ENCODE measurements at regions not wholly inside any gene's neighbourhood (a gene's known extent, or its start where the extent isn't known, plus 50 kb on each side); places are given as distances from the start of the nearest gene placed in this dataset.

- FAIRE-seq, result no peak
Observed at GRCh38 chr10:126838316-126838715, 66.9 kb upstream of the DOCK1 start.

GRCh38 chr10:126839094-126839761 is 66.0 kb upstream of the DOCK1 start:
- H3K4me2 ChIP-seq (ENCODE audit: low read length), result no peak overlapping the region
- no peak overlapping the region for H3K27ac Mint-ChIP-seq (ENCODE audit: unreplicated experiment)
- FAIRE-seq (no peak), DNase-seq (ENCODE audit: low read depth) (no peak)
- no peak overlapping the region for H3K4me3 ChIP-seq (ENCODE audit: insufficient read depth, low read depth, low read length)
- no peaks in the 10 kb centered on the region for H3K9me3 ChIP-seq (ENCODE audit: insufficient read depth, low read depth, low read length)
- peaks cover 4% of the 10 kb centered on the region for H3K36me3 Mint-ChIP-seq (ENCODE audit: low read depth, unreplicated experiment)
- H3K9me3 Mint-ChIP-seq (ENCODE audit: unreplicated experiment), result no peaks in the 10 kb centered on the region
- H2AFZ ChIP-seq (ENCODE audit: low read depth, low read length), result no peak overlapping the region
- H3K27ac ChIP-seq (ENCODE audit: low read depth, low read length), result no peak overlapping the region
- H3K27me3 ChIP-seq (ENCODE audit: insufficient read depth, low read length), result peaks cover 2% of the 10 kb centered on the region
- H3K36me3 ChIP-seq (ENCODE audit: insufficient read depth, low read length), result no peaks in the 10 kb centered on the region
- H3K4me1 Mint-ChIP-seq (ENCODE audit: low read depth, unreplicated experiment), result no peaks in the 10 kb centered on the region
- peaks cover 31% of the 10 kb centered on the region for H3K27me3 Mint-ChIP-seq (ENCODE audit: low read depth, unreplicated experiment)
- H3K79me2 ChIP-seq (ENCODE audit: insufficient read depth, low read length), result no peaks in the 10 kb centered on the region
- H3K4me3 Mint-ChIP-seq (ENCODE audit: unreplicated experiment), result no peak overlapping the region
- TF ChIP-seq EZH2 (IDR thresholded peaks at IDR 0.05; ENCODE audit: insufficient read depth, low read length), result no peak
- TF ChIP-seq, protein P1, sequence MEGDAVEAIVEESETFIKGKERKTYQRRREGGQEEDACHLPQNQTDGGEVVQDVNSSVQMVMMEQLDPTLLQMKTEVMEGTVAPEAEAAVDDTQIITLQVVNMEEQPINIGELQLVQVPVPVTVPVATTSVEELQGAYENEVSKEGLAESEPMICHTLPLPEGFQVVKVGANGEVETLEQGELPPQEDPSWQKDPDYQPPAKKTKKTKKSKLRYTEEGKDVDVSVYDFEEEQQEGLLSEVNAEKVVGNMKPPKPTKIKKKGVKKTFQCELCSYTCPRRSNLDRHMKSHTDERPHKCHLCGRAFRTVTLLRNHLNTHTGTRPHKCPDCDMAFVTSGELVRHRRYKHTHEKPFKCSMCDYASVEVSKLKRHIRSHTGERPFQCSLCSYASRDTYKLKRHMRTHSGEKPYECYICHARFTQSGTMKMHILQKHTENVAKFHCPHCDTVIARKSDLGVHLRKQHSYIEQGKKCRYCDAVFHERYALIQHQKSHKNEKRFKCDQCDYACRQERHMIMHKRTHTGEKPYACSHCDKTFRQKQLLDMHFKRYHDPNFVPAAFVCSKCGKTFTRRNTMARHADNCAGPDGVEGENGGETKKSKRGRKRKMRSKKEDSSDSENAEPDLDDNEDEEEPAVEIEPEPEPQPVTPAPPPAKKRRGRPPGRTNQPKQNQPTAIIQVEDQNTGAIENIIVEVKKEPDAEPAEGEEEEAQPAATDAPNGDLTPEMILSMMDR (IDR thresholded peaks at IDR 0.05; ENCODE audit: insufficient read depth, low read depth, low read length), result no peak
- H3K4me1 ChIP-seq (ENCODE audit: insufficient read depth, low read length), result no peaks in the 10 kb centered on the region
- H4K20me1 ChIP-seq (ENCODE audit: insufficient read depth, low read length), result no peaks in the 10 kb centered on the region
- H3K9ac ChIP-seq (ENCODE audit: low read length), result no peak overlapping the region

More at GRCh38 chr10:126838316-126838715, 66.9 kb upstream of the DOCK1 start:
- H3K4me1 Mint-ChIP-seq (ENCODE audit: low read depth, unreplicated experiment), result no peaks in the 10 kb centered on the region
- no peaks in the 10 kb centered on the region for H3K4me1 ChIP-seq (ENCODE audit: insufficient read depth, low read length)
- no peaks in the 10 kb centered on the region for H4K20me1 ChIP-seq (ENCODE audit: insufficient read depth, low read length)
- H3K9me3 ChIP-seq (ENCODE audit: insufficient read depth, low read depth, low read length), result no peaks in the 10 kb centered on the region
- peaks cover 4% of the 10 kb centered on the region for H3K36me3 Mint-ChIP-seq (ENCODE audit: low read depth, unreplicated experiment)
- no peaks in the 10 kb centered on the region for H3K36me3 ChIP-seq (ENCODE audit: insufficient read depth, low read length)
- H3K4me3 ChIP-seq (ENCODE audit: insufficient read depth, low read depth, low read length), result no peak overlapping the region
- no peak for TF ChIP-seq EZH2 (IDR thresholded peaks at IDR 0.05; ENCODE audit: insufficient read depth, low read length)
- TF ChIP-seq, protein P1 (IDR thresholded peaks at IDR 0.05; ENCODE audit: insufficient read depth, low read depth, low read length), result no peak
- H3K4me3 Mint-ChIP-seq (ENCODE audit: unreplicated experiment), result no peak overlapping the region
- H3K9ac ChIP-seq (ENCODE audit: low read length), result no peak overlapping the region
- no peak overlapping the region for H2AFZ ChIP-seq (ENCODE audit: low read depth, low read length)
- H3K27ac ChIP-seq (ENCODE audit: low read depth, low read length), result no peak overlapping the region
- DNase-seq (ENCODE audit: low read depth), result no peak
- H3K27me3 Mint-ChIP-seq (ENCODE audit: low read depth, unreplicated experiment), result peaks cover 35% of the 10 kb centered on the region
- H3K27ac Mint-ChIP-seq (ENCODE audit: unreplicated experiment), result no peak overlapping the region
- H3K27me3 ChIP-seq (ENCODE audit: insufficient read depth, low read length), result peaks cover 2% of the 10 kb centered on the region
- no peaks in the 10 kb centered on the region for H3K9me3 Mint-ChIP-seq (ENCODE audit: unreplicated experiment)
- no peaks in the 10 kb centered on the region for H3K79me2 ChIP-seq (ENCODE audit: insufficient read depth, low read length)
- no peak overlapping the region for H3K4me2 ChIP-seq (ENCODE audit: low read length)

DNA sequence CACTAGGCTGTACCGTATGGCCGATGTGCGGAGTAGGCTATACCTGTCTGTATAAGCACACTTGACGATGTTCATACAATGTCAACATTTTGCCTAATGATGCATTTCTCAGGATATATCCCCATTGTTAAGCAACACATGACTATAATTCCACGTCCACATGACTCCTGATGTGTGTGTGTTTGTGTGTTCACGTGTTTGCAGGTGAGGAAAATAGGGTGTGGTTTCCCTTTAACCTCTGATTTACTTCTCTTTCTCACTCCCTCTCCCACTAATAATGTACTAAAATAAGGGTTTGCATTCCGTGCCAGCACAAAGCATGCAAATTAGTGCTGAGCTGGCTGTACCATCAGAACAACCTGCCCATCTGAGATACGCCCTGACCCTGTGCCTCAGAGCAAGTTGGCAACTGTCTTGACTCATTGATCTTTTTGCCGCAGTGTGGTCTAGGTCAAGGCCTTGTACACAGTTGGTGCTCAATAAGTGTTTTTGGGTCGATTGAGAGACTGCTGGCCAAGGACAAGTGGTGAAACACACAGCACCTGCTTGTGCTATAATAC is 64.6 kb upstream of the DOCK1 start:
- H3K9ac ChIP-seq (ENCODE audit: low read length), result no peak overlapping the region
- H2AFZ ChIP-seq (ENCODE audit: low read depth, low read length), result no peak overlapping the region
- H3K4me1 ChIP-seq (ENCODE audit: insufficient read depth, low read length), result no peaks in the 10 kb centered on the region
- FAIRE-seq (no peak), DNase-seq (ENCODE audit: low read depth) (no peak)
- H3K36me3 ChIP-seq (ENCODE audit: insufficient read depth, low read length), result no peaks in the 10 kb centered on the region
- no peaks in the 10 kb centered on the region for H4K20me1 ChIP-seq (ENCODE audit: insufficient read depth, low read length)
- TF ChIP-seq, protein P1 (IDR thresholded peaks at IDR 0.05; ENCODE audit: insufficient read depth, low read depth, low read length), result no peak
- TF ChIP-seq EZH2 (IDR thresholded peaks at IDR 0.05; ENCODE audit: insufficient read depth, low read length), result no peak
- Mint-ChIP-seq H3K9me3 (ENCODE audit: unreplicated experiment) (no peaks in the 10 kb centered on the region), H3K4me1 (ENCODE audit: low read depth, unreplicated experiment) (no peaks in the 10 kb centered on the region), H3K4me3 (ENCODE audit: unreplicated experiment) (no peak overlapping the region), H3K36me3 (ENCODE audit: low read depth, unreplicated experiment) (peaks cover 4% of the 10 kb centered on the region), H3K27ac (ENCODE audit: unreplicated experiment) (no peak overlapping the region), H3K27me3 (ENCODE audit: low read depth, unreplicated experiment) (peaks cover 34% of the 10 kb centered on the region)
- H3K27me3 ChIP-seq (ENCODE audit: insufficient read depth, low read length), result peaks cover 2% of the 10 kb centered on the region
- no peak overlapping the region for H3K27ac ChIP-seq (ENCODE audit: low read depth, low read length)
- no peak overlapping the region for H3K4me3 ChIP-seq (ENCODE audit: insufficient read depth, low read depth, low read length)
- no peaks in the 10 kb centered on the region for H3K9me3 ChIP-seq (ENCODE audit: insufficient read depth, low read depth, low read length)
- H3K4me2 ChIP-seq (ENCODE audit: low read length), result no peak overlapping the region
- H3K79me2 ChIP-seq (ENCODE audit: insufficient read depth, low read length), result no peaks in the 10 kb centered on the region
